Naive B cell (primary cell): ENCODE measurements at regions not wholly inside any gene's neighbourhood (a gene's known extent, or its start where the extent isn't known, plus 50 kb on each side); places are given as distances from the start of the nearest gene placed in this dataset.
A peak's percentile ranks its signal among the peaks of the same experiment; 100 is the strongest.

Experiments
- ATAC-seq, 2 donors: fragments of 150-1000 bp; cut with Tn5 transposase; 2 replicates each; pipeline ENCODE4 v1.10.0; 2021; ENCODE audit warnings: low read depth in 2 of 2, mild to moderate bottlenecking in 2 of 2, moderate library complexity in 2 of 2
- DNase-seq: peaks from one replicate; pipeline ENCODE4 v3.0.0; 2022
- H3K27ac Mint-ChIP-seq, 6 donors: one replicate each; pipeline ENCODE4 v1.8.0; 2020 to 2022; ENCODE audit warnings: mild to moderate bottlenecking in 6 of 6, mixed read lengths in 6 of 6, moderate library complexity in 5 of 6, inconsistent platforms in 2 of 6
- H3K27me3 Mint-ChIP-seq, 3 donors: one replicate each; pipeline ENCODE4 v1.8.0; 2021 to 2022; ENCODE audit warnings: mixed read lengths in 3 of 3, mild to moderate bottlenecking in 1 of 3
- H3K36me3 Mint-ChIP-seq, 2 donors: one replicate each; pipeline ENCODE4 v1.8.0; 2020 to 2022; ENCODE audit warnings: mixed read lengths in 2 of 2, inconsistent platforms in 1 of 2, mild to moderate bottlenecking in 1 of 2
- H3K4me1 Mint-ChIP-seq, 3 donors: one replicate each; pipeline ENCODE4 v1.8.0; 2020 to 2022; ENCODE audit warnings: mixed read lengths in 3 of 3, inconsistent platforms in 1 of 3, mild to moderate bottlenecking in 1 of 3, moderate library complexity in 1 of 3
- H3K4me3 Mint-ChIP-seq, 8 donors: one replicate each; pipeline ENCODE4 v1.8.0; 2020 to 2022; ENCODE audit warnings: mild to moderate bottlenecking in 8 of 8, mixed read lengths in 8 of 8, moderate library complexity in 8 of 8, inconsistent platforms in 2 of 8
- H3K9me3 Mint-ChIP-seq, 7 donors: one replicate each; pipeline ENCODE4 v1.8.0; 2020 to 2022; ENCODE audit warnings: mixed read lengths in 7 of 7, mild to moderate bottlenecking in 5 of 7, inconsistent platforms in 2 of 7, moderate library complexity in 1 of 7

DNA sequence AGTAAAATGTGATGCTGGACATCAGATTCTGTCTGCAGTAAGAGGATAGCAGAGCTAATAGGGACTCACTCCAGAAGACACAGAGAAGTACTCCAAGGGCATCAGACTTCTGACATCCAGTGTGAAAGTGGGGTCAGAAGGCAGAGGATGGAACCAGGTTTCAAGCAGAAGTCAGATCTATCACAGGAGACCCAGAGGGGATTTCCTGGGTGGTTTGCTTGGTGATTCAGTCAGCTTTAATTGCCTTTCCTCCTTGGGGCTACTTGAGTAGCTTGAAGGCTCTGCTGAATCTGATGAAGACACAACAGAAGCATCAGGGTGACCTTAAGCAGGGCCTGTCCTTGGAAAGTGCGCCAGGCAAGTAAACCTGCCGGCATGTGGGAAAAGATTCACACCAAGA lies 300.6 kb downstream of the COG6 start:
- H3K4me1 Mint-ChIP-seq = peaks cover 39 to 49% (median 49%) of the 10 kb centered on the region in 3 donors
- DNase-seq = peak; percentile 17

DNA sequence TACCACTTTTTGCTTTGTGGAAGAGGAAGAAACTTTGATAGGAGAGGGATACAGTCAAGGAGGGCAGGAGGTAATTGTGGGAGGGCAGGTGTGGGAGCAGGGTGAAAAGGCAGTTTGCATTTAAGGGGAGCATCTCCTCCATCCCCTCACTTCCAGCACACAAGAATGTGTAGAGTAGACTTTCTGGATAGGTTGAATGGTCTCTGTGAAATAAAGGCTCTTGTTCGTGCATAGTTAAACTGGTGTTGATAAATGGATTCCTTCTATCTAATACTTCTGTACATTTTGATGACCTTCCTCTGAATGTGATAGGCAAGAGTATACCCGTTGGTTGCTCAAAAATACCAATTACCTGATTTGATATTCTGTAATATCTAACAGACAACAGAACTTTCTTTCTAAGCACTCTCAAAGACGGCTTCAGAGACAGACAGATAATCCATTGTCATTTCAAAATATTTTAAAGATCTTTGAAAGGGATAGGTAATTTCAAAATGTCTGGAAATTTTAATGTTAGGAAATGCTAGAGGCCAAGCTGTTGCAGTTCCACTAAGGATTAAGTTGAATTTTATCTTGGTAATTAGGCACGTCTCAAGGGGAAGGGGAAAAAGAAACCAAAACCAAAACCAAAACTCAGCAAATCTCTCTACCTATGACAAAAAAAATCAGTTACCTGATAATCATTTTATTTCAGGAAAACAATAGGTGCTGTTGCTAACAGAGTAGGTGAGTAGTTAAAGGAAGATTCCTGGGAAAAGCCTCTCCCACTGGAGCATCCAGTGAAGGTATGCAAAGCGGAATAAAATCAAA lies 302.6 kb downstream of the COG6 start:
- ATAC-seq (no peak), DNase-seq (no peak)
- Mint-ChIP-seq H3K9me3 (peaks cover 0 to 6% (median 0%) of the 10 kb centered on the region in 7 donors), H3K4me1 (peaks cover 30 to 36% (median 32%) of the 10 kb centered on the region in 3 donors), H3K4me3 (peak overlapping the region in 5 of 8 donors; percentile 32 to 72 (median 45)), H3K36me3 (no peaks in the 10 kb centered on the region), H3K27me3 (no peaks in the 10 kb centered on the region), H3K27ac (peak overlapping the region in 4 of 6 donors; percentile 23 to 65 (median 55))

More for the DNA sequence above, 300.6 kb downstream of the COG6 start:
- H3K27ac Mint-ChIP-seq = peak overlapping the region; percentile 24 to 90 (median 67)
- no peaks in the 10 kb centered on the region for H3K27me3 Mint-ChIP-seq
- H3K9me3 Mint-ChIP-seq = peaks cover 0 to 6% (median 0%) of the 10 kb centered on the region in 7 donors
- H3K4me3 Mint-ChIP-seq = peak overlapping the region in 2 of 8 donors; percentile 23 to 31
- peak; percentile 68 to 74 for ATAC-seq
- H3K36me3 Mint-ChIP-seq = no peaks in the 10 kb centered on the region

DNA sequence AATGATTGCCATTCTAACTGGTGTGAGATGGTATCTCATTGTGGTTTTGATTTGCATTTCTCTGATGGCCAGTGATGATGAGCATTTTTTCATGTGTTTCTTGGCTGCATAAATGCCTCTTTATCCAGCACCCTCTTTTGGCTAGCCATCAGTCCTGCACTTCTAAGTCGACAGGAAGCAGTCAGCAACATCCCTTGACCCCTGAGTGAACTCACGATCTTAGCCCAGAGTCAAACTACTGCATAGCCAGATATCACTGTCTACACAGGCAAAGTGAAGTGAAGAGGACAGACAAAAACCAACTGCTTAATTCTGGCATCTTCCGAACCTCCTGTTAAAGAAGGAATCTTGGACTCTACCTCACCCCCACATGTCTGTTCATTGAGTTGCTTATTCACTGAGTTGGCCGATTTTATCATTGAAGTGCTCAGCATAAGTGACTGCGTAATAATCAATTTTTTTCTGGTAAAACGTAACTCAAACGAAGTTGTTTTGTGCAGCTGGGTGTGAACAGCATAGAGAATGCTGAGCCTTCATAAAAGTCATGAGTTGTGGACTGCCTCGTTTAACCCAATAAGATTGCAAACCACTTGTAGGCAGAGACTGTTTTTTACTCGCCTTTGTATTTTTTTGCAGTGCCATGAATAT lies 304.2 kb downstream of the COG6 start:
- Mint-ChIP-seq H3K27me3 (no peaks in the 10 kb centered on the region), H3K36me3 (no peaks in the 10 kb centered on the region), H3K27ac (no peak overlapping the region), H3K4me1 (peaks cover 26 to 32% (median 28%) of the 10 kb centered on the region in 3 donors), H3K4me3 (no peak overlapping the region), H3K9me3 (peaks cover 0 to 6% (median 0%) of the 10 kb centered on the region in 7 donors)
- ATAC-seq (no peak), DNase-seq (no peak)

DNA sequence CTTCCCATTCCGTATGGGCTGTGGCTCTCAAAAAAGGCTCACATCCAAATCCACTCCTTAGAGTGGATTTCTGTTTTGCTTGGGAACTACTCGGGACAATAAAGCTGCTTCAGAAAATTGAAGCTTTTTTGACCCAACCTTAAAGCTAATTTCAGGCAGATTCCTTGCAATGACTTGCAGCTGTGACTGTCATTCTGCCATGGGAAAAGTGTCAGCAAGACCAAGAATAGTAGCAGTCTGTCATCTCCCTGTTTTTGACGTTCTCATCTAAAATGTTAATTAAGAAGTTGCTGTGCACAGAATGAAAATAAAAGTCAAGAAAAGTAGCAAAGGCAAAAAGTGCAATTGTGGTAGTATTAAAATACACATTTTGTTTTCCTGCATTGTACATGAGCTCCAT lies 304.7 kb downstream of the COG6 start:
- no peak for ATAC-seq
- H3K36me3 Mint-ChIP-seq = no peaks in the 10 kb centered on the region
- no peak overlapping the region for H3K4me3 Mint-ChIP-seq
- no peaks in the 10 kb centered on the region for H3K27me3 Mint-ChIP-seq
- peaks cover 0 to 6% (median 0%) of the 10 kb centered on the region in 7 donors for H3K9me3 Mint-ChIP-seq
- no peak for DNase-seq
- no peak overlapping the region for H3K27ac Mint-ChIP-seq
- H3K4me1 Mint-ChIP-seq = peaks cover 26 to 32% (median 28%) of the 10 kb centered on the region in 3 donors

DNA sequence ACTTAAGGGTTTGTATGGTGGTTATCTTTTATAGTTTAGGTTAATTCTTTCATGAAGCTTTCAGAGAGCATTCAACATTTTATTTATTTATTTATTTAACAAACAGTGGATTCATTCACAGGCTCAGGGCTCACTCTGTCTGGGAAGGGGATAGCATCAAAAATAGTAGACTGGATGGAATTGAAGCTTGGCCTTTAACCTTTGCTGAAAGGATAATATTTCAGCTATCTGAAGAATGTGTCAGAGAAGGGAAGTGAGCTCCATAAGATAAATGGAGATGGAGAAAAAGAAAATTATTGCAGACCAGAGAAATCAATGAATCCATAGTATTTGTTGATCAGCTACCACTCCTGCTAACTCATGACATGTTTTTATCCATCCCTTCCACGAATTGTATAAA lies 305.6 kb downstream of the COG6 start:
- H3K27me3 Mint-ChIP-seq = peaks cover 0 to 5% (median 0%) of the 10 kb centered on the region in 3 donors
- no peak for DNase-seq
- no peak overlapping the region for H3K4me3 Mint-ChIP-seq
- H3K27ac Mint-ChIP-seq = peak overlapping the region in 1 of 6 donors; percentile 43
- H3K36me3 Mint-ChIP-seq = no peaks in the 10 kb centered on the region
- peaks cover 19 to 25% (median 23%) of the 10 kb centered on the region in 3 donors for H3K4me1 Mint-ChIP-seq
- no peak for ATAC-seq
- H3K9me3 Mint-ChIP-seq = peaks cover 0 to 6% (median 0%) of the 10 kb centered on the region in 7 donors

DNA sequence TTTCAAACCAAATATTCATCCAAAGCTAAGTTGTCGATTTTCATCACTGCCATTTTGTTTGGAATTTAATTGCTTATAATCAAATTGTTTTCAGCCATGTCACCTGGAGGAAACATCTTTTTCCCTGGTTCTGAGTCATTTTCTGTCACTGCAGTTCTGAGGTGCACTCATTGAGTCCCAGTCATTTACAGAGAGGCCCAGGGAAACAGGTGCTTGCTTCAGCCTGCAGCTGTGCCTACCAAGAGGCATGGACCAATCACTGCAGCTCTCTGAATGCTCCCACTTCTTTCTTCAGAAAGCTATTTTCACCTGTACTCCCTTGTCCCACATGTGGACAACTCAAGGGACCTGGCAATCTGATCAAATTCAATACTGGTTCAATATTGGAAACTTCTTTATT lies 308.1 kb downstream of the COG6 start:
- H3K4me1 Mint-ChIP-seq = no peaks in the 10 kb centered on the region
- peaks cover 0 to 14% (median 5%) of the 10 kb centered on the region in 3 donors for H3K27me3 Mint-ChIP-seq
- H3K36me3 Mint-ChIP-seq = no peaks in the 10 kb centered on the region
- no peak for ATAC-seq
- DNase-seq = no peak
- H3K9me3 Mint-ChIP-seq = peaks cover 0 to 3% (median 0%) of the 10 kb centered on the region in 7 donors
- no peak overlapping the region for H3K27ac Mint-ChIP-seq
- no peak overlapping the region for H3K4me3 Mint-ChIP-seq

DNA sequence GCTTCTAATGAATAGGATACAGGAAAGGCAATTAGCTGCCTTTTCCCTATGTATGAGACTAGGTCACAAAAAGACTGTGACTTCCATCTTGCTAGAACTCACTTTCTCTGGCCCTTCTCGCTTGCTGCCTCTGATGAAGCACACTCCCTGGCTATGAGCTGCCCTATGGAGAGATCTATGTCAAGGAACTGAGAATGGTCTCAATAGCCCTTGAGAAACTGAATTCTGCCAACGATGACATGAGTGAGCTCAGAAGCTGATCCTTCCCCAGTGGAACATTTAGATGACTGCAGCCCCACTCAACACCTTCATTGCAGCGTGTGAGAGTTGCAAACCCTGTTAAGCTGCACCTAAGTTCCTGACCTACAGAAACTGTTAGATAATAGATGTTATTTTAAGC lies 309.8 kb downstream of the COG6 start:
- Mint-ChIP-seq H3K4me1 (no peaks in the 10 kb centered on the region), H3K9me3 (peaks cover 0 to 3% (median 0%) of the 10 kb centered on the region in 7 donors), H3K36me3 (no peaks in the 10 kb centered on the region), H3K27me3 (peaks cover 0 to 17% (median 5%) of the 10 kb centered on the region in 3 donors), H3K4me3 (no peak overlapping the region), H3K27ac (no peak overlapping the region)
- ATAC-seq = no peak
- DNase-seq = no peak

DNA sequence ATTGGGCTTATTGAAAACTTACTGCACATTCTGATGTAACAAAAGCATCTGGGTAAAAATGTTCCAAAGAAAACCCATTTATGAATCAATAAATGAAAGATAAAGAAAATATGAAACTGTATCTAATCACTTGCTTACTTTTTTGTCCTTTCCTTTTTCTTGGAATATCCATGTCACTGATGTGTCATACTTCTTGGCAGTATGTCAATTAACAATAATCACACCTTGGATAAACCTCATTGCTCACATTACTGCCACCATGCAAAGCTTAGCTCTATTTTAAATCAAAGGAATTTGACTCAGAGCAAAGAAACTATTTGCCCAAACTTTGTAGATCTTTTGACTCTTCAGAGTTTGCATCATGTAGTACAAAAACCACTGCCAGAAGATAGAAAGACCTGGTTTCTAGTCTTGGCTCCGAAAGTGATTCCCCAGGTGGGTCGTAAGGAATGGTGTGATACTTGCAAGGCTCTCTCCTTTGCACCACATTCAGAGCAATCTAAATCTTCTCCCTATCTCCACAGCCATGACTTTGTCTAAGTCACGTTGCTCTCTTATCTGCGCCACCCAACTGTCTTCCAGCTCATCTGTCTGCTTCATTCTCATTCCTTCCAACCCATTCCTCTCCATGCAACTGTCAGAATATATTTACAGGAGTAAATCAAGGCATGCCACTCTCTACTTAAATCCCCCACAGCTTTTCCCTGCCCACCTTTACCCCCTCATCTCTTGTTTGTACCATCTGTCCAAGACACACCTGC lies 311.9 kb downstream of the COG6 start:
- peaks cover 7 to 17% (median 11%) of the 10 kb centered on the region in 3 donors for H3K27me3 Mint-ChIP-seq
- H3K27ac Mint-ChIP-seq = no peak overlapping the region
- H3K36me3 Mint-ChIP-seq = no peaks in the 10 kb centered on the region
- no peak overlapping the region for H3K4me3 Mint-ChIP-seq
- DNase-seq (no peak), ATAC-seq (no peak)
- peaks cover 0 to 3% (median 0%) of the 10 kb centered on the region in 7 donors for H3K9me3 Mint-ChIP-seq
- H3K4me1 Mint-ChIP-seq = no peaks in the 10 kb centered on the region

DNA sequence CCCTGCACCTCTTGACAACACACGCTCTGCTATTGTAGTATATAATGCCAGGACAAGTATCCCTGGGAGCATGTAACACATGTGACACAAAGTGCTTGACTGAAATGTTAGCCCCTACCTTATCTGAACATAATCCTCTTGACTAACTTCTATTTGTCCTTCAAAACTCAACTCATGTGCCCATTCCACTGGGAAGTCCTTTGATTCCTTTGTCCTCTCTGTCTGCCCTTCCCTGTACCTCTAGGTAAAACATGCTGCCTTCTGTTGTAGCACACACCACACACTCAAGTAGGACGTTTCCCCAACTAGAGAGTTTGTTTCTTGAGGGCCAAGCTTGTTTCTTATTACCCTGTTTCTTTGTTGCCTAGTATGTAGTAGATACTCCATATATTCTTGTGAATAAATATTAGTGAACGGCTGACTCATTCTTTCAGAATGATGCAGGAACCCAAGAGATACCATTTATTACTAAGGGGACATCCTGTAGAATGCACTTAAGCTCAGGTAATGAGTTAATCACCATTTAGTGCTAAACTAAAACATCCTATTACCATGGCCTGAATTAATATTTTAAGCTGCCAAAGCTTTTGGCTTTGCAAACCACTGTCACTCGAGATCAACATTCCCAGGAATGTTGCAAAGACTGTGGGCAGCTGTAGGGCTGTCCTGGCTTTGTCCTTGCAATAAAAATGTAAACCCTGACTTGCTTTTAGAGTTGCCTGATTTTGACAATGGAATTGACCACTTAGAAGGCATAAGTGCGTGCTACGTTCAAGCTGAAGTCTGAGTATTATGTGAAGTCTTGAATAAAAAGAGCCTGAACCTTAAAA lies 313.4 kb downstream of the COG6 start:
- no peak for ATAC-seq
- Mint-ChIP-seq H3K36me3 (no peaks in the 10 kb centered on the region), H3K9me3 (peaks cover 0 to 2% (median 0%) of the 10 kb centered on the region in 7 donors), H3K27me3 (peaks cover 8 to 17% (median 11%) of the 10 kb centered on the region in 3 donors), H3K27ac (no peak overlapping the region), H3K4me3 (no peak overlapping the region), H3K4me1 (no peaks in the 10 kb centered on the region)
- no peak for DNase-seq

DNA sequence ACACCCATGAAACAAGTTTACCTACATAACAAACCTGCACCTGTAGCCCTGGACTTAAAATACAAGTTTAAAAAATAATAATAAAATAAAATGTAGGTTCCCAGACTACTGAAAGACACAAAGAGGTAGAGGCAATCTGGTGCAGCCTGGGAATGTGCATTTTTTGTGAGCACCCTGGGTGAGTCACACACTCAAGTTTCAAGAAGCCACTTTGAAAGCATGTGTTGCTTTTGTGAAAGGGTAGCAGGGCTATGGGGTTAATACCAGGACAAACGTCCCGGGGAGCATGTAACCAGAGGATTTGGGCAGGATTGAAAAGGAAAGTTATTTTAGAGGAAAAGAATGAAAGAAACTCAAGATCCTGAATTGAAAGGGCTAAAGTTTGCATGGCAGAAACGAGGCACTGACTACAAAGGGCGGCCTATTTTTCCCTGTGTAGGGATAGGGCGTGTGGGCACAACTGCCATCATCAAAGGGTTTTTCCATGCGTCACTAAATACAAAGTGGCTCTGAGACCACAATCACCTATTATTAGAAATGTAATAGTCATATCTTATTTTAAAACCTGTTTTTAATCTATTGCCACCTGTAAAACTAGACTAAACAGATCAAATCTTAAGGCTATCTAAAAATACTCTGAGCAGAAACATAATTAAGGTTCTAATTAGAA lies 314.9 kb downstream of the COG6 start:
- Mint-ChIP-seq H3K4me3 (no peak overlapping the region), H3K9me3 (peaks cover 0 to 2% (median 0%) of the 10 kb centered on the region in 7 donors), H3K4me1 (no peaks in the 10 kb centered on the region), H3K36me3 (no peaks in the 10 kb centered on the region), H3K27me3 (peaks cover 8 to 17% (median 11%) of the 10 kb centered on the region in 3 donors), H3K27ac (no peak overlapping the region)
- ATAC-seq = no peak
- DNase-seq = no peak

DNA sequence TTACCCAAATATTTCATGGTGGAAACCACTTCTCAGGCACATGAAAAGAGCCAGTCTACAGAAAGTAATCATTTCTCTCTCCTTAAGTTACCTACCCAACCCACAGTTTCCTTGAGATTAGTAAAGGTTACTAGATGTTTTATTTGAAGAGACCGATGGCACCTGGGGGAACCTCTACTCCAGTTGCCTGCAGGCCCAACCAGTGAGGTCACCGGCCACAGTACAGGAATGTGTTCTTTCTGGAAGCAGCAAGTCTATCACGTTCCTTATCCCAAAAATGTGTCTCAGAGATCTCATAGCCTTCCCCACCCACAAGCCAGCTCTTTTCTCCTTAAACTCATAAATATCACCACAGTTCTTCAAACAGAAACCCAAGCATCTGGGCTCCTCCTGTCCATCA lies 316.1 kb downstream of the COG6 start:
- Mint-ChIP-seq H3K36me3 (no peaks in the 10 kb centered on the region), H3K9me3 (peaks cover 0 to 2% (median 0%) of the 10 kb centered on the region in 7 donors), H3K4me3 (no peak overlapping the region), H3K27ac (peak overlapping the region in 1 of 6 donors; percentile 1), H3K27me3 (peaks cover 6 to 17% (median 8%) of the 10 kb centered on the region in 3 donors), H3K4me1 (no peaks in the 10 kb centered on the region)
- ATAC-seq (no peak), DNase-seq (no peak)

DNA sequence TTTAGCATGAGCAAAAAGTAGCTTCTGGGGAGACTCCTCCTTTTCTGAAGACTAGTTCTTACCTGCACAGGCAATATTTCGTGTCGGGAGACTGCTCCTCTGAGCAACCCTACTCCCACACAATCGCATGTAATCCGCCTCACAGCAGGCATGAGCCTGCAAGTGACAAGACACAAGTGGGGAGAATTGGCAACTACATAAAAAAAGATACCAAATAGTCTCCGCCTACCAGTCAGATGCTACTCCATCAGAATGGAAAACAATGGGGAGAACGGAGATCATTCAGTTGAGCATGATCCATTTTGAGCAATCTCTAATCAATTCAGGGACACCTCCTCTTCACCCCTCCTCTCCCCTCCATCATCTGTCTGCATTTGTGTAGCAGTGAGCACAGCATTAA lies 321.0 kb downstream of the COG6 start:
- DNase-seq = no peak
- Mint-ChIP-seq H3K4me3 (no peak overlapping the region), H3K9me3 (peaks cover 0 to under 1% (median 0%) of the 10 kb centered on the region in 7 donors), H3K27ac (no peak overlapping the region), H3K4me1 (no peaks in the 10 kb centered on the region), H3K27me3 (peaks cover 6 to 12% (median 8%) of the 10 kb centered on the region in 3 donors), H3K36me3 (no peaks in the 10 kb centered on the region)
- no peak for ATAC-seq
